ENCODE measurements at regions not wholly inside any gene's neighbourhood (a gene's known extent, or its start where the extent isn't known, plus 50 kb on each side); places are given as distances from the start of the nearest gene placed in this dataset.

GRCh38 chrX:42274151-42274550, 350.8 kb upstream of the CASK start:
- RAD21 ChIA-PET (ENCODE audit: low non-redundant PET in 1 of 2, low total read pairs in 2 of 2, uncharacterized antibody in 2 of 2, unreplicated experiment in 2 of 2): no interaction called here
- ATAC-seq (no peak), DNase-seq (ENCODE audit: low read depth, low spot score) (no peak)
- Histone ChIP-seq H3K27me3 (ENCODE audit: insufficient read depth, low read length) (no peaks in the 10 kb centered on the region), H3K4me2 (ENCODE audit: low read length) (no peak overlapping the region), H2AFZ (ENCODE audit: low read depth, low read length, poor library complexity, severe bottlenecking) (no peak overlapping the region), H3K27ac (ENCODE audit: low read depth, low read length) (no peak overlapping the region), H4K20me1 (ENCODE audit: insufficient read depth) (no peaks in the 10 kb centered on the region), H3K9ac (ENCODE audit: low read length) (no peak overlapping the region), H3K9me3 (ENCODE audit: control insufficient read depth in 1 of 2, insufficient read depth in 1 of 2, low read depth in 1 of 2, low read length in 2 of 2) (no peaks in the 10 kb centered on the region), H3K4me3 (replicated peaks in 1 of 2; ENCODE audit: low read depth in 1 of 2, low read length in 2 of 2) (no peak overlapping the region), H3K4me1 (ENCODE audit: control insufficient read depth in 1 of 2, insufficient read depth in 2 of 2, low read length in 2 of 2) (no peaks in the 10 kb centered on the region), H3K36me3 (ENCODE audit: control insufficient read depth in 1 of 2, insufficient read depth in 2 of 2, low read length in 2 of 2) (no peaks in the 10 kb centered on the region), H3K9me2 (ENCODE audit: insufficient read depth) (no peaks in the 10 kb centered on the region), H3K79me2 (ENCODE audit: insufficient read depth, low read length) (no peaks in the 10 kb centered on the region)
- no TSS peak for BruUV-seq (replicated peaks)
- CTCF ChIA-PET: no interaction called here
- intact Hi-C loops (cut with micrococcal nuclease): no loop called here
- POLR2A ChIA-PET: no interaction called here
- TF ChIP-seq SIN3A (IDR thresholded peaks at IDR 0.05; ENCODE audit: low read depth): no peak
- TF ChIP-seq EZH2phosphoT487 (IDR thresholded peaks at IDR 0.05; ENCODE audit: borderline replicate concordance): no peak
- no peak for TF ChIP-seq EGR1 (IDR thresholded peaks at IDR 0.05; ENCODE audit: low read depth)
- TF ChIP-seq TCF7L2 (IDR thresholded peaks at IDR 0.05; ENCODE audit: borderline replicate concordance, extremely low read depth, insufficient read depth, insufficient read length): no peak

- H3K4me1 ChIP-seq (ENCODE audit: control insufficient read depth in 1 of 2, insufficient read depth in 2 of 2, low read length in 2 of 2): no peaks in the 10 kb centered on the region
- no peak overlapping the region for H3K4me3 ChIP-seq (replicated peaks in 1 of 2; ENCODE audit: low read depth in 1 of 2, low read length in 2 of 2)
- CTCF ChIA-PET: no interaction called here
- no peaks in the 10 kb centered on the region for H3K79me2 ChIP-seq (ENCODE audit: insufficient read depth, low read length)
- H2AFZ ChIP-seq (ENCODE audit: low read depth, low read length, poor library complexity, severe bottlenecking): no peak overlapping the region
- H3K27ac ChIP-seq (ENCODE audit: low read depth, low read length): no peak overlapping the region
- no peak overlapping the region for H3K4me2 ChIP-seq (ENCODE audit: low read length)
- H3K9ac ChIP-seq (ENCODE audit: low read length): no peak overlapping the region
- intact Hi-C loops (cut with micrococcal nuclease): no loop called here
- H4K20me1 ChIP-seq (ENCODE audit: insufficient read depth): no peaks in the 10 kb centered on the region
- H3K9me2 ChIP-seq (ENCODE audit: insufficient read depth): no peaks in the 10 kb centered on the region
- BruUV-seq (replicated peaks): no TSS peak
- RAD21 ChIA-PET (ENCODE audit: low non-redundant PET in 1 of 2, low total read pairs in 2 of 2, uncharacterized antibody in 2 of 2, unreplicated experiment in 2 of 2): no interaction called here
- DNase-seq (ENCODE audit: low read depth, low spot score) (no peak), ATAC-seq (no peak)
- no peaks in the 10 kb centered on the region for H3K27me3 ChIP-seq (ENCODE audit: insufficient read depth, low read length)
- POLR2A ChIA-PET: no interaction called here
- H3K9me3 ChIP-seq (ENCODE audit: control insufficient read depth in 1 of 2, insufficient read depth in 1 of 2, low read depth in 1 of 2, low read length in 2 of 2): no peaks in the 10 kb centered on the region
- no peaks in the 10 kb centered on the region for H3K36me3 ChIP-seq (ENCODE audit: control insufficient read depth in 1 of 2, insufficient read depth in 2 of 2, low read length in 2 of 2)
- no peak for TF ChIP-seq TCF7L2 (IDR thresholded peaks at IDR 0.05; ENCODE audit: borderline replicate concordance, extremely low read depth, insufficient read depth, insufficient read length)
- no peak for TF ChIP-seq ZBTB33 (IDR thresholded peaks at IDR 0.05; ENCODE audit: extremely low read depth, insufficient replicate concordance, low read length)
- TF ChIP-seq POLR2AphosphoS5 (IDR thresholded peaks at IDR 0.05; ENCODE audit: low read depth, low read length): no peak
- no peak for TF ChIP-seq ELF1 (IDR thresholded peaks at IDR 0.05; ENCODE audit: borderline replicate concordance, low read depth)
- no peak for TF ChIP-seq EGR1 (IDR thresholded peaks at IDR 0.05; ENCODE audit: low read depth)
- TF ChIP-seq ZFX (IDR thresholded peaks at IDR 0.05): no peak
- TF ChIP-seq EZH2 (IDR thresholded peaks at IDR 0.05): no peak
- no peak for TF ChIP-seq YY1 (IDR thresholded peaks at IDR 0.05; ENCODE audit: extremely low read depth, insufficient replicate concordance, low read depth, low read length)
- TF ChIP-seq FOSL1 (IDR thresholded peaks at IDR 0.05; ENCODE audit: low read depth): no peak
- TF ChIP-seq JUND (IDR thresholded peaks at IDR 0.05): no peak
- no peak for TF ChIP-seq ATF3 (IDR thresholded peaks at IDR 0.05)
- TF ChIP-seq SIN3A (IDR thresholded peaks at IDR 0.05; ENCODE audit: low read depth): no peak
- no peak for TF ChIP-seq RAD21 (IDR thresholded peaks at IDR 0.05; ENCODE audit: low read depth)
- no peak for TF ChIP-seq REST (IDR thresholded peaks at IDR 0.05; ENCODE audit: low read depth)
- no peak for TF ChIP-seq CEBPB (IDR thresholded peaks at IDR 0.05; ENCODE audit: low read depth)
- no peak for TF ChIP-seq ZNF274 (IDR thresholded peaks at IDR 0.05; ENCODE audit: low read depth, low read length)
Observed at GRCh38 chrX:42273387-42273786, 350.0 kb upstream of the CASK start.

Data from HCT116 (cell line).